Fibroblast of skin of right biceps (primary cell): ENCODE measurements at regions not wholly inside any gene's neighbourhood (a gene's known extent, or its start where the extent isn't known, plus 50 kb on each side); places are given as distances from the start of the nearest gene placed in this dataset.

Source experiments
- DNase-seq: peaks from one replicate; pipeline ENCODE4 v3.0.0-alpha.2; 2013

DNA sequence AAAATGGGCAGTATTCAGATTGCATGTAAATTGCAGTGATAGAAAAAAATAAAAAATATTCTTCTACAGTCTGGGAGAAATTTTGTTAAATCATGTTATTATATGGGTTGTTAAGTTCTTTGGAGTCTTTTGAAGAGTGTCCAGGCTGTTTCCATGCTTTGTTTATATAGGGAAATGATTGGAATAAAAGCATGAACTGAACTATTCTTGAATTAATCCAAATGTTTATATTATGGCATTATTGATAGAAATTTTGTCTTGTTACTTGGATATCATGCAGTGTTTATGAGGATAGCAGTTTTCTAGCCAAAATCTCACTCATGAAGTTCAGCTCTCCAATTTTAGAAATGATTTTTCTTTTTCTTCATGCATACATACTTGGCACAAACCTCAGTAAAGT lies 108.2 kb upstream of the NAV3 start:
- DNase-seq = no peak

DNA sequence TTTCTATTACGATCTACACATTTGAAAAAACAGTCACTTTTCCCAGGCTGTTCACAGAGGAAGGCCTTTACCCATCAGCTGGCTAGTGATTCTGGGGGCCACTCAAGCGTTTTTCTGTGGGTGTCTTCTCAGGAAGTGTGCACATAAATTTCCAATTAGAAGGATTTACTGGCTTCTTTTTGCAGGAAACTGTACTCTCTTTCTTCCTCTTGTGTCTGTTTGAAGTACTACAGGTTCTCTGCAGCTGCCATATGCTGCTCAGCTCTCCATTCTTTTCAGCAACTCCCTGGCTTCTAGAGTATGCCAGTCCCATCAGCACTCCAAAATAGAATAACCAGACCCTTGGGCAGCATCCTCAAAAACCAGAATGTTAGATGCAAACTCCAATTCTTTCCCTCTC lies 110.4 kb upstream of the NAV3 start:
- no peak for DNase-seq

DNA sequence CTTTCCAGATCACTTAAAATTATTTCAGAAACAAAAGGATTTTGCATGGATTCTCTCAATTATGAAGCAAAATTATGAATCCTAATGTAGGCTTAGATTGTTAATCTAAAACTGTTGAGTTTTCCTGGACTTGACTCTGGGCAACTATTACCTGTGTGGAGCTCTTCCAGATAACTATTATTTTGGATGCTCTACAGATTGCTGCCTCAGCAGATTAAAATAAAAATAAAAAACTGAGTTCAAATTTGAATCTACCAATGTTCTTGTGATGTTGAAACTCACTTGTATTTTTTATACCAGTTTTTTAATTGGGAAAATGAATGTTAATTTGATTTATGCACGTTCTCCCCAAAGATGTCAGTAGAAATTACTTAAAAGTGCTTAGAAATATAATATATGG lies 120.5 kb upstream of the NAV3 start:
- DNase-seq = no peak

- DNase-seq = no peak
Observed at GRCh38 chr12:77697126-77697525, 133.6 kb upstream of the NAV3 start.

- no peak for DNase-seq
Observed at GRCh38 chr12:77696183-77696582, 134.5 kb upstream of the NAV3 start.

- no peak for DNase-seq
Observed at GRCh38 chr12:77689510-77690086, 141.1 kb upstream of the NAV3 start.

- DNase-seq = peak; percentile 38
Observed at GRCh38 chr12:77687321-77687720, 143.4 kb upstream of the NAV3 start.

- peak; percentile 47 for DNase-seq
Observed at GRCh38 chr12:77686760-77687159, 143.9 kb upstream of the NAV3 start.

GRCh38 chr12:77685901-77686300 lies 144.8 kb upstream of the NAV3 start:
- peak; percentile 73 for DNase-seq

DNA sequence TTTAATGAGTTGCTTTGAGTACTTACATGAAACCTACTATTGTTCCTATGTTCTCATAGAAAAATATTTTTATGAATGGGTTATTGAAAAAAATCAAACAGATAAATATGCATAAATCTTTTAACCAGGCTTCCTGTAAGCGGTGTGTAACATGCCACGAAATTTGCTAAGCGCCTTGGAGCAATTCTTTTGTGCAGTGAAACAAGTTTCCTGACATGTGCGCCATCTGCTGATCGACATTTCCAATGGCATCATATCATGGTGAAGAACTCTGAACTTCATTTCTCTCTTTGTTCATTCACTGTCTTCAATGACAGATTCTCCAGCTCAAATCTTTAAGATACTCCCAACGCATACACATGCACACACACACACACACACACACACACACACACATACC lies 145.6 kb upstream of the NAV3 start:
- peak; percentile 81 for DNase-seq

GRCh38 chr12:77682488-77682887 lies 148.2 kb upstream of the NAV3 start:
- no peak for DNase-seq

- no peak for DNase-seq
Observed at GRCh38 chr12:77681726-77682125, 149.0 kb upstream of the NAV3 start.

DNA sequence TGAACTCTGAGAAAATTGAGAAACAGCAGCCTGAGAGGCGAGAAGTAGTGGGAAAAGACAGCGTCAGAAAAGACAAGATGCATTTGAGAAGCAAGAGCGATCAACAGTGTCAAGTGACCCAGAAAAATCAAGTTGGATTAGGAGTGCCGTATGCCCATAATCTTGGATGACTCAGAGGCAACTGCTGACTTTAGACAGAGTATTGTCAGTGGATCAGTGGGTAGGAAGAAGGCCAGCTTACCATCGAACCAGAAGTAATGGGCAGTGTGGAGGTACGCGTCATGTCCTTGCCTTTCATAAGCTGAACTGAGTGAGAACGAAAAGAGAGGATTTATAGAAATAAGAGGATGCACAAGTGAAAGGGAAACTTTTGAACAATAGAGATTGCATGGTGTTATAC lies 151.0 kb upstream of the NAV3 start:
- no peak for DNase-seq

DNA sequence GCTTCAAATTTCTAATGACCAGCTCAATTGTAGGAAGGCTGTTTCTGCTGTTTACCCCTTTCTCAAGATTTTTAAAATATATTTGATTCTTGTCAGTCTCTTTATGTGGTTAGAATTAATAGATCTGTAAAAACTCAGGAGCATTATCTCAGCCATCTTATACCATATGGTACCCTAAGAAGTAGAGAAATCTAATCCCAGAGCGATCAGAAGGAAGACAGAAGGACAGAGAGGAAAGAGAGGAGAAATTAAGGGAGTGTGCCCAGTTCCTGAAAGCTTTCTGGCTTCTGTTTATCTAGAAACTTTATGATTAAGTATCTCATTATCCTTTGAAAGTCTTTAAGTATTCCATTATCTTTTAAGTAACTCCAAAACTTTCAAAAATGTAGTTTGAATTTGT lies 152.1 kb upstream of the NAV3 start:
- DNase-seq = no peak

DNA sequence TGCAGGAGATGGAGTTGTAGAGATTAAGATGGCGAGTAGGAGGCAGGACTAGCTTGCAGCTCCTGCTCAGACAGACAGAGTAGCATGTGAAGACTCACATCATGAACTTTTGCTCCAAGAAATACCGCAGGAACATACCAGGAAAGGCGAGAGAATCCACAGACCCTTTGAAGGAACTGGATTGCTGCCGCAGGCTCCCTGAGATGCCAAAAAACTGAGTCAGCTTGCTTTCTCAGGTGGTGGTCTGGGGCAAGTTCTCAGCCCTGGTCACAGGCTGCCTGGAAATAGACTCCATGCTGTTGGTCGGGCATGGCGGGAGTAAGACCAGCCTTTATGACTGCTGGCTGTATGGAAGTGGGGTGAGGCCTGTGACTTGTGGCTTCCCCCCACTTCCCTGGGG lies 163.6 kb upstream of the NAV3 start:
- peak; percentile 70 for DNase-seq

GRCh38 chr12:77648716-77649115 lies 182.0 kb upstream of the NAV3 start:
- DNase-seq = peak; percentile 45

DNA sequence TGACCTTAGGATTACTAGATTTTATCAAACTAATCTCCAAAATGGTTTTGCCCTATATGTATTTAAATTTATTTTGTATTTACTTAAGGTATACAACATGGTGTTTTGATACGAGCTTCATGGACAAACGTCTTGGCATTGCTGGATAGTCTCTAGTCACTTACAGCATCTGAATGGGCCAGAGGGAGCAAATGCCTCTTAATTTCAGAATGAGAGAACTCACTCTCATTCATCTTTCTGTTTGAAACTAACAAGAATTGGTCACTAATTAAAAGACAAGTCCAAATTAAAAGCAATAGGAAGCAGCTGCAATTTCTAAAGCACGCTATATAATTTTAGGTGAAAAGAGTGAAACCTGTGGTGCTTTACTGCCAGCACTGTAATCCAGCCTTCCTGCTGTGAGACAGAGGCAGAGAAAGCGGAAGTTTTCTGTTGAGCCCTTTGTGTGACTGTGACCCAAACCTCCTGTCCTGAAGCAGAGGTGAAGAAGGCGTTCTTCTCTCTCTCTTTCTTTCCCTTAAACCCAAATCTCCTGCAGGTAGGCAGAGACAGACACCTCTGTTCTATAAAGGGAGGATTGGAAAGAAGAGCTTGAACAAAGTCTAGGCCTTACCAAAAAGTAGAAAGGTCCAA lies 184.6 kb upstream of the NAV3 start:
- DNase-seq = no peak

DNA sequence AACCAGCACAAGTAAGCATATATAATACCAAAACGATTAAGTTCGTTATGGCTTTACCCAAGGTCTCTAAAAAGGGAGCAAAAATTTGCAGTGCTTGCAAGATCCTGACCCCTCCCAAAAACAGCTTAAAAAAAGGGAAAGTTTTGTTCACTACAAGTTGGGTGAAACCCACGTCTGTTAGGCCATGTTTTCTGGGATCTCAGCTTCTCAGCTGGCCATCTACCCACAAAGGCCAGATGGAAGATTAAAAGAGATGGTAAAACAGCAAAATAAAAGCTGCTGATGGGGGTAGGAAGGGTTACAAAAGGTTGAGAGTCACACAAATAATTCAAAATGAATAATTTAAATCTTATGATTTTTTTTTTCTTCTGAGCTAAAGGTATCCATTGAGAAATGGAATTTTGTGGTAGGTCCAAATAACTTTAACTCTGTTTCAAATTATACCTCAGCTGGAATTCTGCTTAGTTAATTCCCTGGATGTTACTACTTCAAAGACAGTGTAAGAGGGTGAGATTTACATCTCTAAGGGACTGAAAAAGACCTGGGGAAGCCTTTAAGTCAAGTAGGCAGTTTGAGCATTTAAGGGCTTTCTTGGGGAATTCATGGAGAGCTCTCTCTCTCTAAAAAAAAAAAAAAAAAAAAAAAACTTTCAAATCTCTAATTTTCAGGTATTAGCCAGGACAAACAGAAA lies 185.6 kb upstream of the NAV3 start:
- DNase-seq = no peak

- DNase-seq = no peak
Observed at GRCh38 chr12:77642246-77642645, 188.4 kb upstream of the NAV3 start.

GRCh38 chr12:77640356-77640755 lies 190.3 kb upstream of the NAV3 start:
- DNase-seq = no peak

- no peak for DNase-seq
Observed at GRCh38 chr12:77630790-77631445, 199.8 kb upstream of the NAV3 start.

DNA sequence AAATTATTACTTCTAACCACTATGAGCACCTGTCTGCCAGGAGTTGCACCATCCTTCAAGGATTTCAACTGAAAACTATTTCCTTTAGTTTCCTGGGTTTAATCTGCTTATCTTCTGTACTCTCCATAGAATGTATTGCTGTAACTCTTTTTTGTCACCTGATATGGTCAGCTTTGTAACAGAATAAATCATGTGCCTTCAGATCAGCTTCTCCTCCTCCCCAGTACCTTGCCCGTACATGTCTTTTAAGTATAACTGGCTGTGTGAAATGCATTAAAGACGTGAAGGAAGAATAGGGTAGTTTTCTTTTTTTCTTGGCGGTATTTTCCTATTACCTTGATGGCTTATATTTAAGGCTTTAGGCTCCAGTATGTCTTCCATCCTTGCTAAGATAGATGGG lies 200.3 kb upstream of the NAV3 start:
- no peak for DNase-seq

GRCh38 chr12:77629141-77629540 lies 201.6 kb upstream of the NAV3 start:
- no peak for DNase-seq

- peak; percentile 96 for DNase-seq
Observed at GRCh38 chr12:77625441-77625840, 205.3 kb upstream of the NAV3 start.
